IMR-90 (cell line): ENCODE measurements at regions not wholly inside any gene's neighbourhood (a gene's known extent, or its start where the extent isn't known, plus 50 kb on each side); places are given as distances from the start of the nearest gene placed in this dataset.

Experiments
- ATAC-seq: fragments of 200-7000 bp; cut with Tn5 transposase; 2 replicates; pipeline ENCODE4 v1.9.1; 2020; ENCODE audit warnings: low read depth, mild to moderate bottlenecking, moderate library complexity
- BruUV-seq: library from RNA; stranded (reverse); fragments of 400-500 nt; replicated peaks from 2 replicates; lab custom pipeline; 2021; lab: Mats Ljungman, UMichigan
- CTCF ChIA-PET: fragments of 300-600 bp; formaldehyde crosslinking; extraction: SDS; loops from one replicate; lab custom pipeline; 2021; ENCODE audit warnings: antibody characterized with exemption; lab: Yijun Ruan, JAX
- POLR2A ChIA-PET: fragments of 300-600 bp; sonication (Branson Sonifier 250); formaldehyde crosslinking; loops from one replicate; lab custom pipeline; 2022; ENCODE audit warnings: antibody characterized with exemption; ENCODE audit not compliant: unreplicated experiment; lab: Charles Lee
- DNase-seq: peaks from one replicate; pipeline ENCODE4 v3.0.0; 2013
- H2AFZ ChIP-seq: replicated peaks from 2 replicates; pipeline ENCODE3; 2013; ENCODE audit warnings: low read length, mild to moderate bottlenecking; ENCODE audit not compliant: poor library complexity
- H2AK5ac ChIP-seq: 2 replicates; pipeline ENCODE4 v1.6.1; 2013; ENCODE audit warnings: low read depth, low read length, inconsistent platforms
- H2AK9ac ChIP-seq: replicated peaks from 2 replicates; pipeline ENCODE3; 2013; ENCODE audit warnings: mild to moderate bottlenecking, low read depth, low read length, moderate library complexity; ENCODE audit not compliant: poor library complexity
- H2BK120ac ChIP-seq: 2 replicates; pipeline ENCODE4 v1.6.1; 2013; ENCODE audit warnings: low read depth, low read length, inconsistent platforms
- H2BK15ac ChIP-seq: 3 replicates; pipeline ENCODE4 v1.6.1; 2013; ENCODE audit warnings: low read depth, low read length, inconsistent platforms
- H2BK20ac ChIP-seq: 2 replicates; pipeline ENCODE4 v1.6.1; 2013; ENCODE audit warnings: low read depth, mild to moderate bottlenecking, inconsistent platforms, low read length, moderate library complexity
- H2BK5ac ChIP-seq: 2 replicates; pipeline ENCODE4 v1.6.1; 2013; ENCODE audit warnings: mild to moderate bottlenecking, low read depth, low read length, inconsistent platforms; ENCODE audit not compliant: poor library complexity, severe bottlenecking
- H3K14ac ChIP-seq: replicated peaks from 2 replicates; pipeline ENCODE4 v1.6.1; 2013; ENCODE audit warnings: low read depth, low read length, inconsistent platforms
- H3K18ac ChIP-seq: 2 replicates; pipeline ENCODE4 v1.6.1; 2013; ENCODE audit warnings: low read depth, low read length, control low read depth
- H3K23ac ChIP-seq: 2 replicates; pipeline ENCODE4 v1.6.1; 2013; ENCODE audit warnings: low read depth, low read length, inconsistent platforms
- H3K27ac ChIP-seq: 2 replicates; pipeline ENCODE4 v1.5.1; 2013; ENCODE audit warnings: mild to moderate bottlenecking, control low read depth, low read length; ENCODE audit not compliant: insufficient read depth
- H3K27me3 ChIP-seq: 2 replicates; pipeline ENCODE4 v1.6.1; 2013; ENCODE audit warnings: low read length; ENCODE audit not compliant: control insufficient read depth, insufficient read depth
- H3K36me3 ChIP-seq: 2 replicates; pipeline ENCODE4 v1.6.1; 2013; ENCODE audit warnings: low read length, mixed read lengths; ENCODE audit not compliant: control insufficient read depth, insufficient read depth
- H3K4ac ChIP-seq: 2 replicates; pipeline ENCODE4 v1.6.1; 2013; ENCODE audit warnings: low read depth, low read length, inconsistent platforms
- H3K4me1 ChIP-seq: 2 replicates; pipeline ENCODE4 v1.6.1; 2013; ENCODE audit warnings: low read length, mixed read lengths; ENCODE audit not compliant: control insufficient read depth, insufficient read depth
- H3K4me2 ChIP-seq: 2 replicates; pipeline ENCODE4 v1.6.1; 2013; ENCODE audit warnings: low read depth, mild to moderate bottlenecking, control low read depth, low read length, moderate library complexity
- H3K4me3 ChIP-seq: 2 replicates; pipeline ENCODE4 v1.5.1; 2013; ENCODE audit warnings: low read depth, mild to moderate bottlenecking, control low read depth, low read length, moderate library complexity; ENCODE audit not compliant: insufficient read depth
- H3K56ac ChIP-seq: 2 replicates; pipeline ENCODE4 v1.6.1; 2013; ENCODE audit warnings: low read length, inconsistent platforms; ENCODE audit not compliant: insufficient read depth; ENCODE audit errors: extremely low read depth
- H3K79me1 ChIP-seq, 2 experiments: 2 replicates each; pipeline ENCODE4 v1.6.1; 2013; ENCODE audit warnings: low read length in 2 of 2, inconsistent platforms in 1 of 2, low read depth in 1 of 2
- H3K9ac ChIP-seq: 2 replicates; pipeline ENCODE4 v1.6.1; 2013; ENCODE audit warnings: low read depth, low read length, control low read depth
- H3K9me1 ChIP-seq: 2 replicates; pipeline ENCODE4 v1.6.1; 2013; ENCODE audit warnings: low read length, inconsistent platforms; ENCODE audit not compliant: insufficient read depth
- H3K9me3 ChIP-seq: 2 replicates; pipeline ENCODE4 v1.6.1; 2013; ENCODE audit warnings: low read length; ENCODE audit not compliant: control insufficient read depth, insufficient read depth
- H4K20me1 ChIP-seq: 2 replicates; pipeline ENCODE4 v1.6.1; 2013; ENCODE audit warnings: low read length, inconsistent platforms; ENCODE audit not compliant: insufficient read depth
- H4K5ac ChIP-seq: 2 replicates; pipeline ENCODE4 v1.6.1; 2013; ENCODE audit warnings: mild to moderate bottlenecking, low read depth, low read length, control low read depth
- H4K8ac ChIP-seq, 2 experiments: 2 replicates each; pipeline ENCODE4 v1.6.1; 2013; ENCODE audit warnings: low read depth in 2 of 2, low read length in 2 of 2, control low read depth in 1 of 2, inconsistent platforms in 1 of 2
- H4K91ac ChIP-seq: 2 replicates; pipeline ENCODE4 v1.6.1; 2013; ENCODE audit warnings: low read depth, low read length, inconsistent platforms; ENCODE audit not compliant: insufficient read depth
- BHLHE40 ChIP-seq: fragments of 150-350 bp; IDR thresholded peaks from 2 replicates; pipeline ENCODE4 v1.6.1; 2016; ENCODE audit warnings: mild to moderate bottlenecking, low read depth, low read length
- CEBPB ChIP-seq: IDR thresholded peaks from 2 replicates; pipeline ENCODE4 v1.6.1; 2012; ENCODE audit warnings: low read depth, low read length, improper control_type of control experiment
- CHD1 ChIP-seq: IDR thresholded peaks from 2 replicates; pipeline ENCODE4 v1.6.1; 2012; ENCODE audit warnings: low read depth, low read length, improper control_type of control experiment
- ELK1 ChIP-seq: fragments of 150-350 bp; IDR thresholded peaks from 2 replicates; pipeline ENCODE4 v1.6.1; 2016; ENCODE audit warnings: low read depth, mild to moderate bottlenecking, low read length, moderate library complexity, borderline replicate concordance
- FOS ChIP-seq: fragments of 150-350 bp; IDR thresholded peaks from 2 replicates; pipeline ENCODE4 v1.6.1; 2016; ENCODE audit warnings: low read depth, low read length
- MAFK ChIP-seq: IDR thresholded peaks from 2 replicates; pipeline ENCODE4 v1.6.1; 2012; ENCODE audit warnings: low read depth, low read length, improper control_type of control experiment
- MAZ ChIP-seq: IDR thresholded peaks from 2 replicates; pipeline ENCODE4 v1.6.1; 2012; ENCODE audit warnings: low read depth, mild to moderate bottlenecking, low read length, improper control_type of control experiment, moderate library complexity, borderline replicate concordance
- MXI1 ChIP-seq: IDR thresholded peaks from 2 replicates; pipeline ENCODE4 v1.6.1; 2012; ENCODE audit warnings: low read depth, mild to moderate bottlenecking, low read length, moderate library complexity, borderline replicate concordance
- POLR2A ChIP-seq: IDR thresholded peaks from 2 replicates; pipeline ENCODE4 v1.6.1; 2012; ENCODE audit warnings: mild to moderate bottlenecking, low read depth, low read length
- RAD21 ChIP-seq: IDR thresholded peaks from 2 replicates; pipeline ENCODE4 v1.6.1; 2012; ENCODE audit warnings: low read length, improper control_type of control experiment
- RCOR1 ChIP-seq: IDR thresholded peaks from 2 replicates; pipeline ENCODE4 v1.6.1; 2012; ENCODE audit warnings: mild to moderate bottlenecking, low read length, improper control_type of control experiment; ENCODE audit not compliant: insufficient replicate concordance
- RFX5 ChIP-seq: IDR thresholded peaks from 2 replicates; pipeline ENCODE4 v1.8.0; 2012; ENCODE audit warnings: low read depth, mild to moderate bottlenecking, low read length, moderate library complexity
- SMC3 ChIP-seq: fragments of 150-350 bp; IDR thresholded peaks from 2 replicates; pipeline ENCODE4 v1.6.1; 2016; ENCODE audit warnings: low read depth, mild to moderate bottlenecking, antibody characterized with exemption, low read length, moderate library complexity
- dilution Hi-C: fragments of 300-500 bp; cut with HindIII; formaldehyde crosslinking; loops from one replicate; pipeline ENCODE4 v1.14.3; 2018; ENCODE audit warnings: low sequenced_read_pairs; ENCODE audit not compliant: unreplicated experiment
- in situ Hi-C: fragments of 300-500 bp; cut with MboI; formaldehyde crosslinking; loops from 3 replicates; pipeline ENCODE4 v1.14.3; 2019; ENCODE audit warnings: low sequenced_read_pairs, inconsistent platforms, mixed read lengths
- intact Hi-C: fragments of 100-400 bp; cut with micrococcal nuclease; formaldehyde crosslinking; loops from 2 replicates; pipeline ENCODE4 v1.10.0; 2022
- TF ChIP-seq, protein P1 (sequence below): conservative IDR thresholded peaks from 2 replicates; pipeline ENCODE4 v1.5.1; 2012; ENCODE audit warnings: mild to moderate bottlenecking, low read depth, low read length, improper control_type of control experiment
- TF ChIP-seq, protein P2 (sequence below): fragments of 150-350 bp; IDR thresholded peaks from 2 replicates; pipeline ENCODE4 v1.6.1; 2017; ENCODE audit warnings: mild to moderate bottlenecking, antibody characterized with exemption, low read length, low read depth

- Histone ChIP-seq H2BK120ac (no peak overlapping the region), H4K5ac (no peak overlapping the region), H2AK5ac (no peak overlapping the region), H3K4me2 (no peak overlapping the region), H4K20me1 (no peaks in the 10 kb centered on the region), H3K23ac (no peak overlapping the region), H3K9ac (no peak overlapping the region), H2BK20ac (no peak overlapping the region), H3K79me1 (no peaks in the 10 kb centered on the region), H4K8ac (no peak overlapping the region), H3K18ac (no peak overlapping the region), H2AFZ (no peak overlapping the region), H3K9me3 (no peaks in the 10 kb centered on the region), H3K9me1 (no peaks in the 10 kb centered on the region), H3K27me3 (no peaks in the 10 kb centered on the region), H2AK9ac (no peak overlapping the region), H3K14ac (no peak overlapping the region), H3K4me1 (no peaks in the 10 kb centered on the region), H4K91ac (no peak overlapping the region), H3K27ac (no peak overlapping the region), H3K56ac (no peak overlapping the region), H3K4ac (no peak overlapping the region), H3K36me3 (no peaks in the 10 kb centered on the region), H3K4me3 (no peak overlapping the region), H2BK5ac (no peak overlapping the region), H2BK15ac (no peak overlapping the region)
- ChIA-PET CTCF (no interaction called here), POLR2A (no interaction called here)
- in situ Hi-C loops, result no loop called here
- DNase-seq (no peak), ATAC-seq (no peak)
- dilution Hi-C loops, result no loop called here
- BruUV-seq, result no TSS peak
- intact Hi-C loops, result no loop called here
- TF ChIP-seq MXI1 (no peak), RFX5 (no peak), CHD1 (no peak), RAD21 (no peak), SMC3 (no peak), BHLHE40 (no peak), MAFK (no peak), MAZ (no peak), RCOR1 (no peak), ELK1 (no peak), CEBPB (no peak), POLR2A (no peak), FOS (no peak)
- TF ChIP-seq, protein P1, sequence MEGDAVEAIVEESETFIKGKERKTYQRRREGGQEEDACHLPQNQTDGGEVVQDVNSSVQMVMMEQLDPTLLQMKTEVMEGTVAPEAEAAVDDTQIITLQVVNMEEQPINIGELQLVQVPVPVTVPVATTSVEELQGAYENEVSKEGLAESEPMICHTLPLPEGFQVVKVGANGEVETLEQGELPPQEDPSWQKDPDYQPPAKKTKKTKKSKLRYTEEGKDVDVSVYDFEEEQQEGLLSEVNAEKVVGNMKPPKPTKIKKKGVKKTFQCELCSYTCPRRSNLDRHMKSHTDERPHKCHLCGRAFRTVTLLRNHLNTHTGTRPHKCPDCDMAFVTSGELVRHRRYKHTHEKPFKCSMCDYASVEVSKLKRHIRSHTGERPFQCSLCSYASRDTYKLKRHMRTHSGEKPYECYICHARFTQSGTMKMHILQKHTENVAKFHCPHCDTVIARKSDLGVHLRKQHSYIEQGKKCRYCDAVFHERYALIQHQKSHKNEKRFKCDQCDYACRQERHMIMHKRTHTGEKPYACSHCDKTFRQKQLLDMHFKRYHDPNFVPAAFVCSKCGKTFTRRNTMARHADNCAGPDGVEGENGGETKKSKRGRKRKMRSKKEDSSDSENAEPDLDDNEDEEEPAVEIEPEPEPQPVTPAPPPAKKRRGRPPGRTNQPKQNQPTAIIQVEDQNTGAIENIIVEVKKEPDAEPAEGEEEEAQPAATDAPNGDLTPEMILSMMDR, result no peak
- TF ChIP-seq, protein P2, sequence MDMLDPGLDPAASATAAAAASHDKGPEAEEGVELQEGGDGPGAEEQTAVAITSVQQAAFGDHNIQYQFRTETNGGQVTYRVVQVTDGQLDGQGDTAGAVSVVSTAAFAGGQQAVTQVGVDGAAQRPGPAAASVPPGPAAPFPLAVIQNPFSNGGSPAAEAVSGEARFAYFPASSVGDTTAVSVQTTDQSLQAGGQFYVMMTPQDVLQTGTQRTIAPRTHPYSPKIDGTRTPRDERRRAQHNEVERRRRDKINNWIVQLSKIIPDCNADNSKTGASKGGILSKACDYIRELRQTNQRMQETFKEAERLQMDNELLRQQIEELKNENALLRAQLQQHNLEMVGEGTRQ, result no peak
Measured at GRCh38 chr1:80607064-80607463, 1193.7 kb upstream of the ADGRL2 start.
